GM23338 (cell line): ENCODE measurements at regions not wholly inside any gene's neighbourhood (a gene's known extent, or its start where the extent isn't known, plus 50 kb on each side); places are given as distances from the start of the nearest gene placed in this dataset.

Experiments
- ATAC-seq: fragments of 200-7000 bp; cut with Tn5 transposase; 3 replicates; pipeline ENCODE4 v1.9.1; 2020
- DNase-seq: peaks from one replicate; pipeline ENCODE4 v3.0.0-alpha.2; 2015; ENCODE audit warnings: low spot score
- H2AFZ ChIP-seq: fragments of 200-600 bp; sonication (generic); 2 replicates; pipeline ENCODE4 v1.8.0; 2016; ENCODE audit warnings: antibody characterized with exemption, mild to moderate bottlenecking, moderate library complexity
- H3F3A ChIP-seq: fragments of 200-600 bp; sonication (generic); replicated peaks from 2 replicates; pipeline ENCODE4 v1.8.0; 2017; ENCODE audit warnings: antibody characterized with exemption, mixed run types, low read depth
- H3K27ac ChIP-seq: fragments of 200-600 bp; sonication (generic); 2 replicates; pipeline ENCODE4 v1.6.1; 2016; ENCODE audit warnings: low read depth
- H3K27me3 ChIP-seq: fragments of 200-600 bp; sonication (generic); 2 replicates; pipeline ENCODE4 v1.8.0; 2016; ENCODE audit warnings: mild to moderate bottlenecking, mixed run types, moderate library complexity; ENCODE audit not compliant: insufficient read depth
- H3K36me3 ChIP-seq: fragments of 200-600 bp; sonication (generic); 2 replicates; pipeline ENCODE4 v1.8.0; 2016; ENCODE audit warnings: mild to moderate bottlenecking; ENCODE audit not compliant: insufficient read depth
- H3K4me1 ChIP-seq: fragments of 200-600 bp; sonication (generic); 2 replicates; pipeline ENCODE4 v1.8.0; 2016; ENCODE audit warnings: mild to moderate bottlenecking, moderate library complexity; ENCODE audit not compliant: insufficient read depth
- H3K4me2 ChIP-seq: fragments of 200-600 bp; sonication (generic); 2 replicates; pipeline ENCODE4 v1.7.1; 2017; ENCODE audit warnings: mixed run types
- H3K4me3 ChIP-seq: fragments of 200-600 bp; sonication (generic); 2 replicates; pipeline ENCODE4 v1.6.1; 2016; ENCODE audit warnings: mixed run types
- H3K79me2 ChIP-seq: fragments of 200-600 bp; sonication (generic); replicated peaks from 2 replicates; pipeline ENCODE4 v1.8.0; 2017; ENCODE audit warnings: mild to moderate bottlenecking; ENCODE audit not compliant: insufficient read depth
- H3K9me2 ChIP-seq: fragments of 200-600 bp; sonication (generic); 2 replicates; pipeline ENCODE4 v1.8.0; 2017; ENCODE audit not compliant: insufficient read depth
- H4K20me1 ChIP-seq: fragments of 200-600 bp; sonication (generic); replicated peaks from 2 replicates; pipeline ENCODE4 v1.8.0; 2017; ENCODE audit warnings: mild to moderate bottlenecking; ENCODE audit not compliant: insufficient read depth
- H3K27ac Mint-ChIP-seq: 2 replicates; pipeline ENCODE4 v1.8.0; 2020; ENCODE audit warnings: inconsistent platforms, mild to moderate bottlenecking, moderate library complexity, mixed read lengths
- H3K27me3 Mint-ChIP-seq: 3 replicates; pipeline ENCODE4 v1.8.0; 2022; ENCODE audit warnings: low read depth, mild to moderate bottlenecking, moderate library complexity, mixed read lengths, inconsistent platforms; ENCODE audit not compliant: insufficient read depth, poor library complexity
- H3K36me3 Mint-ChIP-seq: 3 replicates; pipeline ENCODE4 v1.8.0; 2021; ENCODE audit warnings: low read depth, mild to moderate bottlenecking, inconsistent platforms, moderate library complexity, mixed read lengths
- H3K4me1 Mint-ChIP-seq: 3 replicates; pipeline ENCODE4 v1.8.0; 2020; ENCODE audit warnings: mild to moderate bottlenecking, inconsistent platforms, mixed read lengths
- H3K4me3 Mint-ChIP-seq: 3 replicates; pipeline ENCODE4 v1.8.0; 2021; ENCODE audit warnings: moderate library complexity, mild to moderate bottlenecking, inconsistent platforms, mixed read lengths
- H3K9me3 Mint-ChIP-seq: 3 replicates; pipeline ENCODE4 v1.8.0; 2020; ENCODE audit warnings: moderate library complexity, mild to moderate bottlenecking, inconsistent platforms, mixed read lengths
- CREB1 ChIP-seq: fragments of 250-450 bp; sonication (Bioruptor Pico); IDR thresholded peaks from 2 replicates; pipeline ENCODE4 v1.5.0; 2020; ENCODE audit warnings: low read depth, mild to moderate bottlenecking, moderate library complexity
- EZH2 ChIP-seq: fragments of 200-600 bp; sonication (generic); IDR thresholded peaks from one replicate; pipeline ENCODE4 v1.8.0; 2017; ENCODE audit warnings: antibody characterized with exemption, mild to moderate bottlenecking, low read depth; ENCODE audit not compliant: unreplicated experiment
- EZH2phosphoT487 ChIP-seq: fragments of 200-600 bp; sonication (generic); IDR thresholded peaks from one replicate; pipeline ENCODE4 v1.8.1; 2018; ENCODE audit warnings: antibody characterized with exemption; ENCODE audit not compliant: unreplicated experiment
- JUNB ChIP-seq: IDR thresholded peaks from one replicate; pipeline ENCODE4 v1.6.1; 2016; ENCODE audit warnings: antibody characterized with exemption; ENCODE audit not compliant: unreplicated experiment
- NANOG ChIP-seq: IDR thresholded peaks from 2 replicates; pipeline ENCODE4 v1.6.1; 2016; ENCODE audit warnings: antibody characterized with exemption, borderline replicate concordance
- POLR2AphosphoS5 ChIP-seq: IDR thresholded peaks from 2 replicates; pipeline ENCODE4 v1.6.1; 2016; ENCODE audit warnings: antibody characterized with exemption, low read depth
- STAT1 ChIP-seq: IDR thresholded peaks from one replicate; pipeline ENCODE4 v1.6.1; 2016; ENCODE audit warnings: antibody characterized with exemption; ENCODE audit not compliant: unreplicated experiment
- ZNF114 ChIP-seq: fragments of 250-450 bp; sonication (Bioruptor Pico); IDR thresholded peaks from 2 replicates; pipeline ENCODE4 v1.5.0; 2020; ENCODE audit warnings: mild to moderate bottlenecking, moderate library complexity
- ZNF331 ChIP-seq: fragments of 250-450 bp; sonication (Bioruptor Pico); IDR thresholded peaks from 2 replicates; pipeline ENCODE4 v1.5.0; 2020; ENCODE audit warnings: low read depth, mild to moderate bottlenecking, moderate library complexity
- TF ChIP-seq, protein P1 (sequence below): IDR thresholded peaks from 2 replicates; pipeline ENCODE4 v1.6.1; 2016; ENCODE audit warnings: antibody characterized with exemption
- TF ChIP-seq, protein P2 (sequence below): fragments of 250-450 bp; sonication (Bioruptor Pico); IDR thresholded peaks from 2 replicates; pipeline ENCODE4 v1.5.0; 2020; ENCODE audit warnings: mild to moderate bottlenecking, moderate library complexity
- TF ChIP-seq, protein P3 (sequence below), 2 experiments: fragments of 200-600 bp in 1 of 2; sonication (generic) in 1 of 2; conservative IDR thresholded peaks; 2 replicates each; pipeline versions ENCODE4 v1.5.1 to v1.6.1; 2016 to 2017; ENCODE audit warnings: antibody characterized with exemption in 2 of 2, low read depth in 2 of 2, mild to moderate bottlenecking in 2 of 2, moderate library complexity in 1 of 2
- TF ChIP-seq, protein P4 (sequence below): IDR thresholded peaks from one replicate; pipeline ENCODE4 v1.6.1; 2018; ENCODE audit warnings: antibody characterized with exemption; ENCODE audit not compliant: unreplicated experiment

DNA sequence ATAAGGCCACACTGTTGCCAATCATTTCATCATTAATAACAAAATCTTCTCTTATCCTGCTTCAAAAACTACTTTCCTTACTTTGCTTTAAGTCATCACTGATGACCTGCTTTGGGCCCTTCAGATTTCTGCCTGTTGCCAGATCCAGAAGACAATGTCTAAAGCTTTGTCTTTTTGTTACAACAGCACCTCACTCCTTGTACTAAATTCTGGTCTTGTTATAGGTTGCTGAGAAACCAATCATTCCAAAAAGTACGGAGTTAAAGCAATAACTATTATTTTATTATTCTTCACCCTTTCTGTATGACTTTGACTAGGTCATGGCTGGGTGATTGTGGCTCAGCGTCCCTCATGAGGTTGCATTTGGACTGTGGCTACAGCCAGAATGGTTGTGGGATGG is 633.5 kb downstream of the PTPRU start:
- Histone ChIP-seq H3K36me3 (no peaks in the 10 kb centered on the region), H3K4me3 (no peak overlapping the region), H3K4me2 (no peak overlapping the region), H3K27ac (no peak overlapping the region), H2AFZ (no peak overlapping the region), H3F3A (no peaks in the 10 kb centered on the region), H3K4me1 (no peaks in the 10 kb centered on the region), H3K79me2 (no peaks in the 10 kb centered on the region), H4K20me1 (no peaks in the 10 kb centered on the region), H3K27me3 (no peaks in the 10 kb centered on the region), H3K9me2 (0 out of 2 replicates have a peak, but pooled peaks cover 9% of the 10 kb centered on the region)
- H3K9me3 Mint-ChIP-seq, result peaks cover 17% of the 10 kb centered on the region
- H3K4me1 Mint-ChIP-seq, result peaks cover 13% of the 10 kb centered on the region
- TF ChIP-seq ZNF114, result no peak
- TF ChIP-seq POLR2AphosphoS5, result no peak
- TF ChIP-seq, protein P1, sequence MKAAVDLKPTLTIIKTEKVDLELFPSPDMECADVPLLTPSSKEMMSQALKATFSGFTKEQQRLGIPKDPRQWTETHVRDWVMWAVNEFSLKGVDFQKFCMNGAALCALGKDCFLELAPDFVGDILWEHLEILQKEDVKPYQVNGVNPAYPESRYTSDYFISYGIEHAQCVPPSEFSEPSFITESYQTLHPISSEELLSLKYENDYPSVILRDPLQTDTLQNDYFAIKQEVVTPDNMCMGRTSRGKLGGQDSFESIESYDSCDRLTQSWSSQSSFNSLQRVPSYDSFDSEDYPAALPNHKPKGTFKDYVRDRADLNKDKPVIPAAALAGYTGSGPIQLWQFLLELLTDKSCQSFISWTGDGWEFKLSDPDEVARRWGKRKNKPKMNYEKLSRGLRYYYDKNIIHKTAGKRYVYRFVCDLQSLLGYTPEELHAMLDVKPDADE, result no peak
- TF ChIP-seq, protein P2, sequence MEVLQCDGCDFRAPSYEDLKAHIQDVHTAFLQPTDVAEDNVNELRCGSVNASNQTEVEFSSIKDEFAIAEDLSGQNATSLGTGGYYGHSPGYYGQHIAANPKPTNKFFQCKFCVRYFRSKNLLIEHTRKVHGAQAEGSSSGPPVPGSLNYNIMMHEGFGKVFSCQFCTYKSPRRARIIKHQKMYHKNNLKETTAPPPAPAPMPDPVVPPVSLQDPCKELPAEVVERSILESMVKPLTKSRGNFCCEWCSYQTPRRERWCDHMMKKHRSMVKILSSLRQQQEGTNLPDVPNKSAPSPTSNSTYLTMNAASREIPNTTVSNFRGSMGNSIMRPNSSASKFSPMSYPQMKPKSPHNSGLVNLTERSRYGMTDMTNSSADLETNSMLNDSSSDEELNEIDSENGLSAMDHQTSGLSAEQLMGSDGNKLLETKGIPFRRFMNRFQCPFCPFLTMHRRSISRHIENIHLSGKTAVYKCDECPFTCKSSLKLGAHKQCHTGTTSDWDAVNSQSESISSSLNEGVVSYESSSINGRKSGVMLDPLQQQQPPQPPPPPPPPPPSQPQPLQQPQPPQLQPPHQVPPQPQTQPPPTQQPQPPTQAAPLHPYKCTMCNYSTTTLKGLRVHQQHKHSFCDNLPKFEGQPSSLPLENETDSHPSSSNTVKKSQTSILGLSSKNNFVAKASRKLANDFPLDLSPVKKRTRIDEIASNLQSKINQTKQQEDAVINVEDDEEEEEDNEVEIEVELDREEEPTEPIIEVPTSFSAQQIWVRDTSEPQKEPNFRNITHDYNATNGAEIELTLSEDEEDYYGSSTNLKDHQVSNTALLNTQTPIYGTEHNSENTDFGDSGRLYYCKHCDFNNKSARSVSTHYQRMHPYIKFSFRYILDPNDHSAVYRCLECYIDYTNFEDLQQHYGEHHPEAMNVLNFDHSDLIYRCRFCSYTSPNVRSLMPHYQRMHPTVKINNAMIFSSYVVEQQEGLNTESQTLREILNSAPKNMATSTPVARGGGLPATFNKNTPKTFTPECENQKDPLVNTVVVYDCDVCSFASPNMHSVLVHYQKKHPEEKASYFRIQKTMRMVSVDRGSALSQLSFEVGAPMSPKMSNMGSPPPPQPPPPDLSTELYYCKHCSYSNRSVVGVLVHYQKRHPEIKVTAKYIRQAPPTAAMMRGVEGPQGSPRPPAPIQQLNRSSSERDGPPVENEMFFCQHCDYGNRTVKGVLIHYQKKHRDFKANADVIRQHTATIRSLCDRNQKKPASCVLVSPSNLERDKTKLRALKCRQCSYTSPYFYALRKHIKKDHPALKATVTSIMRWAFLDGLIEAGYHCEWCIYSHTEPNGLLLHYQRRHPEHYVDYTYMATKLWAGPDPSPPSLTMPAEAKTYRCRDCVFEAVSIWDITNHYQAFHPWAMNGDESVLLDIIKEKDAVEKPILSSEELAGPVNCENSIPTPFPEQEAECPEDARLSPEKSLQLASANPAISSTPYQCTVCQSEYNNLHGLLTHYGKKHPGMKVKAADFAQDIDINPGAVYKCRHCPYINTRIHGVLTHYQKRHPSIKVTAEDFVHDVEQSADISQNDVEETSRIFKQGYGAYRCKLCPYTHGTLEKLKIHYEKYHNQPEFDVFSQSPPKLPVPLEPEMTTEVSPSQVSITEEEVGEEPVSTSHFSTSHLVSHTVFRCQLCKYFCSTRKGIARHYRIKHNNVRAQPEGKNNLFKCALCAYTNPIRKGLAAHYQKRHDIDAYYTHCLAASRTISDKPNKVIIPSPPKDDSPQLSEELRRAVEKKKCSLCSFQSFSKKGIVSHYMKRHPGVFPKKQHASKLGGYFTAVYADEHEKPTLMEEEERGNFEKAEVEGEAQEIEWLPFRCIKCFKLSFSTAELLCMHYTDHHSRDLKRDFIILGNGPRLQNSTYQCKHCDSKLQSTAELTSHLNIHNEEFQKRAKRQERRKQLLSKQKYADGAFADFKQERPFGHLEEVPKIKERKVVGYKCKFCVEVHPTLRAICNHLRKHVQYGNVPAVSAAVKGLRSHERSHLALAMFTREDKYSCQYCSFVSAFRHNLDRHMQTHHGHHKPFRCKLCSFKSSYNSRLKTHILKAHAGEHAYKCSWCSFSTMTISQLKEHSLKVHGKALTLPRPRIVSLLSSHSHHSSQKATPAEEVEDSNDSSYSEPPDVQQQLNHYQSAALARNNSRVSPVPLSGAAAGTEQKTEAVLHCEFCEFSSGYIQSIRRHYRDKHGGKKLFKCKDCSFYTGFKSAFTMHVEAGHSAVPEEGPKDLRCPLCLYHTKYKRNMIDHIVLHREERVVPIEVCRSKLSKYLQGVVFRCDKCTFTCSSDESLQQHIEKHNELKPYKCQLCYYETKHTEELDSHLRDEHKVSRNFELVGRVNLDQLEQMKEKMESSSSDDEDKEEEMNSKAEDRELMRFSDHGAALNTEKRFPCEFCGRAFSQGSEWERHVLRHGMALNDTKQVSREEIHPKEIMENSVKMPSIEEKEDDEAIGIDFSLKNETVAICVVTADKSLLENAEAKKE (CRISPR knock-in tag), result no peak
- TF ChIP-seq EZH2, result no peak
- TF ChIP-seq JUNB, result no peak
- TF ChIP-seq, protein P3, sequence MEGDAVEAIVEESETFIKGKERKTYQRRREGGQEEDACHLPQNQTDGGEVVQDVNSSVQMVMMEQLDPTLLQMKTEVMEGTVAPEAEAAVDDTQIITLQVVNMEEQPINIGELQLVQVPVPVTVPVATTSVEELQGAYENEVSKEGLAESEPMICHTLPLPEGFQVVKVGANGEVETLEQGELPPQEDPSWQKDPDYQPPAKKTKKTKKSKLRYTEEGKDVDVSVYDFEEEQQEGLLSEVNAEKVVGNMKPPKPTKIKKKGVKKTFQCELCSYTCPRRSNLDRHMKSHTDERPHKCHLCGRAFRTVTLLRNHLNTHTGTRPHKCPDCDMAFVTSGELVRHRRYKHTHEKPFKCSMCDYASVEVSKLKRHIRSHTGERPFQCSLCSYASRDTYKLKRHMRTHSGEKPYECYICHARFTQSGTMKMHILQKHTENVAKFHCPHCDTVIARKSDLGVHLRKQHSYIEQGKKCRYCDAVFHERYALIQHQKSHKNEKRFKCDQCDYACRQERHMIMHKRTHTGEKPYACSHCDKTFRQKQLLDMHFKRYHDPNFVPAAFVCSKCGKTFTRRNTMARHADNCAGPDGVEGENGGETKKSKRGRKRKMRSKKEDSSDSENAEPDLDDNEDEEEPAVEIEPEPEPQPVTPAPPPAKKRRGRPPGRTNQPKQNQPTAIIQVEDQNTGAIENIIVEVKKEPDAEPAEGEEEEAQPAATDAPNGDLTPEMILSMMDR (conservative IDR thresholded peaks at IDR 0.05; ENCODE audit: low read depth in 2 of 2), result no peak
- TF ChIP-seq EZH2phosphoT487, result no peak
- no peak for TF ChIP-seq ZNF331 (CRISPR knock-in tag)
- no peak for TF ChIP-seq NANOG
- TF ChIP-seq CREB1 (CRISPR knock-in tag), result no peak
- TF ChIP-seq STAT1, result no peak
- TF ChIP-seq, protein P4, sequence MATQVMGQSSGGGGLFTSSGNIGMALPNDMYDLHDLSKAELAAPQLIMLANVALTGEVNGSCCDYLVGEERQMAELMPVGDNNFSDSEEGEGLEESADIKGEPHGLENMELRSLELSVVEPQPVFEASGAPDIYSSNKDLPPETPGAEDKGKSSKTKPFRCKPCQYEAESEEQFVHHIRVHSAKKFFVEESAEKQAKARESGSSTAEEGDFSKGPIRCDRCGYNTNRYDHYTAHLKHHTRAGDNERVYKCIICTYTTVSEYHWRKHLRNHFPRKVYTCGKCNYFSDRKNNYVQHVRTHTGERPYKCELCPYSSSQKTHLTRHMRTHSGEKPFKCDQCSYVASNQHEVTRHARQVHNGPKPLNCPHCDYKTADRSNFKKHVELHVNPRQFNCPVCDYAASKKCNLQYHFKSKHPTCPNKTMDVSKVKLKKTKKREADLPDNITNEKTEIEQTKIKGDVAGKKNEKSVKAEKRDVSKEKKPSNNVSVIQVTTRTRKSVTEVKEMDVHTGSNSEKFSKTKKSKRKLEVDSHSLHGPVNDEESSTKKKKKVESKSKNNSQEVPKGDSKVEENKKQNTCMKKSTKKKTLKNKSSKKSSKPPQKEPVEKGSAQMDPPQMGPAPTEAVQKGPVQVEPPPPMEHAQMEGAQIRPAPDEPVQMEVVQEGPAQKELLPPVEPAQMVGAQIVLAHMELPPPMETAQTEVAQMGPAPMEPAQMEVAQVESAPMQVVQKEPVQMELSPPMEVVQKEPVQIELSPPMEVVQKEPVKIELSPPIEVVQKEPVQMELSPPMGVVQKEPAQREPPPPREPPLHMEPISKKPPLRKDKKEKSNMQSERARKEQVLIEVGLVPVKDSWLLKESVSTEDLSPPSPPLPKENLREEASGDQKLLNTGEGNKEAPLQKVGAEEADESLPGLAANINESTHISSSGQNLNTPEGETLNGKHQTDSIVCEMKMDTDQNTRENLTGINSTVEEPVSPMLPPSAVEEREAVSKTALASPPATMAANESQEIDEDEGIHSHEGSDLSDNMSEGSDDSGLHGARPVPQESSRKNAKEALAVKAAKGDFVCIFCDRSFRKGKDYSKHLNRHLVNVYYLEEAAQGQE, result no peak
- no peak overlapping the region for H3K4me3 Mint-ChIP-seq
- no peak overlapping the region for H3K27ac Mint-ChIP-seq
- DNase-seq (no peak), ATAC-seq (no peak)
- H3K27me3 Mint-ChIP-seq, result peaks cover 1% of the 10 kb centered on the region
- H3K36me3 Mint-ChIP-seq, result peaks cover 5% of the 10 kb centered on the region; the same call in 2 of the 3 replicates
